ENCODE measurements at regions not wholly inside any gene's neighbourhood (a gene's known extent, or its start where the extent isn't known, plus 50 kb on each side); places are given as distances from the start of the nearest gene placed in this dataset.

DNA sequence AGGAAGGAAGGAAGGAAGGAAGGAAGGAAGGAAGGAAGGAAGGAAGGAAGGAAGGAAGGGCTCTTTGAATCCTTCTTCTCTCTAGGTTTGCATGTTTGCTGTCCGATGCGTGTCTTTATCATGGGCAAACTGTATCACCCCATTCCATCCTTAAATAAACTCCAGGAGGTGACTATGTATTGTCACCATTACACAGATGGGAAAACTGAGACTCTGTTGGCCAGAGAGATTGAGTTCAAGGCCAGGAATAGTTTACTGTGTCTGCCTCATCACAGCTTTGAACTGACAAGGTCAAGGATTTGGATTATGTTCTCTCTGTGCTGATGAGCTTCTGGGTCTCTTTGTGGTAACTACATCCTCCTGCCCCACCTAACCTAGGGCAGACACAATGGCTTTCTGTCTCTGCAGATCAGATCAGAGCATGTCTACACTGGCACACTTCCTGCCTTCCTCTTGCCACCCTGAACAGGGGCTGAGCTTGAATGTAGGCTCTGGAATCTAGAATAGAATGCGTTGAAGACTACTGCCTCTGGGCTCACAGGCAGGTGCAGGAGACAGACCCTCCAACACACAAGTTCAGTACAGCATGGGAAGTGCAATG, 78.9 kb upstream of the MAP1LC3B2 start:
- peaks cover 10% of the 10 kb centered on the region for H3K9me3 Mint-ChIP-seq (ENCODE audit: unreplicated experiment)
- peaks cover 7% of the 10 kb centered on the region for H3K36me3 Mint-ChIP-seq (ENCODE audit: unreplicated experiment)
- no peak for DNase-seq
- peaks cover 5% of the 10 kb centered on the region for H3K27me3 Mint-ChIP-seq (ENCODE audit: unreplicated experiment)
- H3K4me3 Mint-ChIP-seq (ENCODE audit: unreplicated experiment) = no peak overlapping the region
- TF ChIP-seq, protein P1, sequence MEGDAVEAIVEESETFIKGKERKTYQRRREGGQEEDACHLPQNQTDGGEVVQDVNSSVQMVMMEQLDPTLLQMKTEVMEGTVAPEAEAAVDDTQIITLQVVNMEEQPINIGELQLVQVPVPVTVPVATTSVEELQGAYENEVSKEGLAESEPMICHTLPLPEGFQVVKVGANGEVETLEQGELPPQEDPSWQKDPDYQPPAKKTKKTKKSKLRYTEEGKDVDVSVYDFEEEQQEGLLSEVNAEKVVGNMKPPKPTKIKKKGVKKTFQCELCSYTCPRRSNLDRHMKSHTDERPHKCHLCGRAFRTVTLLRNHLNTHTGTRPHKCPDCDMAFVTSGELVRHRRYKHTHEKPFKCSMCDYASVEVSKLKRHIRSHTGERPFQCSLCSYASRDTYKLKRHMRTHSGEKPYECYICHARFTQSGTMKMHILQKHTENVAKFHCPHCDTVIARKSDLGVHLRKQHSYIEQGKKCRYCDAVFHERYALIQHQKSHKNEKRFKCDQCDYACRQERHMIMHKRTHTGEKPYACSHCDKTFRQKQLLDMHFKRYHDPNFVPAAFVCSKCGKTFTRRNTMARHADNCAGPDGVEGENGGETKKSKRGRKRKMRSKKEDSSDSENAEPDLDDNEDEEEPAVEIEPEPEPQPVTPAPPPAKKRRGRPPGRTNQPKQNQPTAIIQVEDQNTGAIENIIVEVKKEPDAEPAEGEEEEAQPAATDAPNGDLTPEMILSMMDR (IDR thresholded peaks at IDR 0.05; ENCODE audit: partially characterized antibody, unreplicated experiment) = no peak
- no peaks in the 10 kb centered on the region for H3K4me1 Mint-ChIP-seq (ENCODE audit: low read depth, unreplicated experiment)
- H3K27ac Mint-ChIP-seq (ENCODE audit: unreplicated experiment) = no peak overlapping the region

DNA sequence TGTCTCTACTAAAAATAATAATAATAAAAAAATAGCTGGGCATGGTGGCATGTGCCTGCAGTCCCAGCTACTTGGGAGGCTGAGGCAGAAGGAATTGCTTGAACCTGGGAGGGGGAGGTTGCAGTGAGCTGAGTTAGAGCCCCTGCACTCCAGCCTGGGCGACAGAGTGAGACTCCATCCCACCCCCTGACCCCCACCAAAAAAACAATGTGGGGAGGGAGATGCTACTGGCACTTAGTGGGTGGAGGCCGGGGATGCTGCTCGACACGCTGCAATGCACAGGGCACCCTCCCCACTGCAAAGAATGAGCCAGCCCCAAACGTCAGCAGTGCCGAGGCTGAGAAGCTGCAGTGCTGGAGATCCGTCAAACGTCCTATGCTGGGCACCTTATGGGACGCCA, 77.5 kb upstream of the MAP1LC3B2 start:
- Mint-ChIP-seq H3K36me3 (ENCODE audit: unreplicated experiment) (peaks cover 1% of the 10 kb centered on the region), H3K9me3 (ENCODE audit: unreplicated experiment) (peaks cover 5% of the 10 kb centered on the region), H3K27ac (ENCODE audit: unreplicated experiment) (no peak overlapping the region), H3K27me3 (ENCODE audit: unreplicated experiment) (peaks cover 5% of the 10 kb centered on the region), H3K4me1 (ENCODE audit: low read depth, unreplicated experiment) (no peaks in the 10 kb centered on the region), H3K4me3 (ENCODE audit: unreplicated experiment) (no peak overlapping the region)
- TF ChIP-seq, protein P1 (IDR thresholded peaks at IDR 0.05; ENCODE audit: partially characterized antibody, unreplicated experiment) = no peak
- DNase-seq = no peak

DNA sequence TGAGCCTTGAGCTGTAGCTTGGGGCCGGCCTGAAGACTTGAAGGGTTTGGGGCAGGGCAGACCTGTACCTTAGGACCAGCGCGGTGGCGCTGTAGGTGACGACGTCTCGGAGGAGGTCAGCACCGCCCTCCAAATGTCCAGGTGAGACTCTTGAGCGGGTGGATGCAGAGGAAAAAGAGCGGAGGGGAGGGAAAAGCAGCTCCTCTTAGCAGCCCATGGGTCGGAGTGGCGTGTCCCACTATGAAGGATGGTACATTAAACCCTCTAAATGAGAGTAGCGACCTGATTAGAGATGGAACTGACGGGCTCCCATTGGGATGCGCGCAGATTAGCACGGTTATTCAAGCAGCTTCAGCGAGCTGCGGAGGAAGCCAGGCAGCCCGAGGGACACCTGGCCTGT, 77.0 kb upstream of the MAP1LC3B2 start:
- Mint-ChIP-seq H3K4me3 (ENCODE audit: unreplicated experiment) (no peak overlapping the region), H3K4me1 (ENCODE audit: low read depth, unreplicated experiment) (no peaks in the 10 kb centered on the region), H3K9me3 (ENCODE audit: unreplicated experiment) (peaks cover 7% of the 10 kb centered on the region), H3K27ac (ENCODE audit: unreplicated experiment) (no peak overlapping the region), H3K27me3 (ENCODE audit: unreplicated experiment) (peaks cover 7% of the 10 kb centered on the region), H3K36me3 (ENCODE audit: unreplicated experiment) (peaks cover 5% of the 10 kb centered on the region)
- DNase-seq = no peak
- TF ChIP-seq, protein P1 (IDR thresholded peaks at IDR 0.05; ENCODE audit: partially characterized antibody, unreplicated experiment) = no peak

DNA sequence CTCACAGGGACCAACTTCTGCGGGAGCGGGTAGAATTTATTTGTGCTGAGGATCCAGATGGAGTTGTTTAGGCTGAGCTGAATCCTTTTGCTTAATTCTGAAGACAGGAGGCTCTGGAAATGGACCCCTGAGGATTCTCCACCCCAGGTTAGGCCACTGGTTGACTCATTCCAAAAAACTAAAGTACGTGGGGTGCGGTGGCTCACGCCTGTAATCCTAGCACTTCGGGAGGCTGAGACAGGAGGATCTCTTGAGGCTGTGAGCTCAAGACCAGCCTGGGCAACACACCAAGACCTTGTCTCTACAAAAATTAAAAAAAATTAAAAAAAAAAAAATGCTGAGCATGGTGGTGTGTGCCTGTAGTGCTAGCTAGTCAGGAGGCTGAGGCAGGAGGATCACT, 76.3 kb upstream of the MAP1LC3B2 start:
- Mint-ChIP-seq H3K4me1 (ENCODE audit: low read depth, unreplicated experiment) (no peaks in the 10 kb centered on the region), H3K4me3 (ENCODE audit: unreplicated experiment) (no peak overlapping the region), H3K9me3 (ENCODE audit: unreplicated experiment) (peaks cover 7% of the 10 kb centered on the region), H3K36me3 (ENCODE audit: unreplicated experiment) (peaks cover 7% of the 10 kb centered on the region), H3K27me3 (ENCODE audit: unreplicated experiment) (peaks cover 7% of the 10 kb centered on the region), H3K27ac (ENCODE audit: unreplicated experiment) (no peak overlapping the region)
- DNase-seq = no peak
- TF ChIP-seq, protein P1 (IDR thresholded peaks at IDR 0.05; ENCODE audit: partially characterized antibody, unreplicated experiment) = no peak

DNA sequence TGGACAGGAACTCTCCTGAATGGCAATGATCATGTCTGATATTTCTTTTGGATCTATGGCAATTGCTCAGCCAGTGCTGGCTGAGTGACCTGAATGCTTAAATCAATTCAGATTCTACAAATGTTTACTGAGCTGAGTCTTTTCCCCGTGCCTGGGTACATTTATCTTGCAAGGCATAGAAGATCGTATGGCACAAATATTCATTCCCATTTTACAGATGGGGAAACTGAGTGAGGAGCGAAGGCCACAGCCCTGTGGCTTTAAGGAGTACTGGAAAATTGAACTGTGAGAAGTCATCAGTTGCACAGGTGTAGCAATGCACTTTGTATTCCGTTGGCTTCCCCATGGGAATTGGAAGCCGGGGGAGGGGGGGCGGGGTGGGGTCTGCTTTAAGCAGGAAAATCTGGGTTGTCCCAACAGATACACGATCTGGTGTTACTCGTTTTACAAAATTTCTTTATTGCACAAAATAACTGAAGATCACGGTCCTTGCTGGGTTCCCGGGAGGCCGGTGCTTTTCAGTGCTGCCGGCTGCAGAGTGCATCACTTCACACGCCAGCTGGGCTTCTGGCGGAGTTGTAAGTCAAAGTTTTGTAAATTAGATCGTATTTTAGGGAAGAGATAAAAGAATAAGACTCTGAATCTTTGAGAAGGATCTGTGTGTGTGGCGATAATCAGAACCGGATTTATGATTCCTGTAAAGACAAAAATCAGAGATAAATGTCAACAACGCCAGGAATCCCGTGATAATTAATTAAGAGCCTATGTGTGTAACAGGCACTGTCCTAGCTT, 75.0 kb upstream of the MAP1LC3B2 start:
- Mint-ChIP-seq H3K9me3 (ENCODE audit: unreplicated experiment) (peaks cover 3% of the 10 kb centered on the region), H3K27me3 (ENCODE audit: unreplicated experiment) (peaks cover 7% of the 10 kb centered on the region), H3K36me3 (ENCODE audit: unreplicated experiment) (peaks cover 12% of the 10 kb centered on the region), H3K4me3 (ENCODE audit: unreplicated experiment) (no peak overlapping the region), H3K27ac (ENCODE audit: unreplicated experiment) (no peak overlapping the region), H3K4me1 (ENCODE audit: low read depth, unreplicated experiment) (no peaks in the 10 kb centered on the region)
- DNase-seq = peak; percentile 27
- TF ChIP-seq, protein P1 (IDR thresholded peaks at IDR 0.05; ENCODE audit: partially characterized antibody, unreplicated experiment) = no peak

All from glutamatergic neuron (in vitro differentiated cells).